ENCODE measurements at regions not wholly inside any gene's neighbourhood (a gene's known extent, or its start where the extent isn't known, plus 50 kb on each side); places are given as distances from the start of the nearest gene placed in this dataset.
"Not testable (repeated sequence)": the region's sequence is repeated elsewhere in the genome, so short reads cannot be mapped to it uniquely, and the experiment has no call there.

GRCh38 chr12:9469463-9469862 is 138.3 kb downstream of the KLRB1 start:
- not testable (repeated sequence) for H3K4me1 ChIP-seq (ENCODE audit: insufficient read depth, low read length); H3K9me3 ChIP-seq (ENCODE audit: low read depth, low read length); H3K27me3 ChIP-seq (ENCODE audit: insufficient read depth, low read length); H3K4me3 ChIP-seq (ENCODE audit: low read length)

DNA sequence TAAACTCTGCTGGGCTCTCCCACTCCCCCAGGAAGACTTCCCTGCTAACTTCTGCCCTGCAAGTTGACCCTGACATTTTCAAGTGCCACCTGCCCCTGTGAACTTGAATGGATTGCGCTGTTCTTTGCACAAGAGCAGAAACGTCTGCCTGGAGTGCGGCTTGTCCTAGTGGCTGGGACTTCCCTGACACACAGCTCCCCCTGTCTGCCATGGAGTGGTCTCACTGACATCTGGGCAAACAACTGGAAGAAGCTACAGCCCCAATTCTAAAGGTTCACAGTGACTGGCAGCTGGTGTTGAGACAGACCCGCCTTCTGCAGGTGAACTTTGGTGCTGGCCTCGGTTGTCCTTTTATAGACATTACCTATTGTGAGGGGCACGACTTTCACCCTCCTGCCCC is 138.7 kb downstream of the KLRB1 start:
- not testable (repeated sequence) for H3K9me3 ChIP-seq (ENCODE audit: low read depth, low read length); H3K4me3 ChIP-seq (ENCODE audit: low read length); H3K27me3 ChIP-seq (ENCODE audit: insufficient read depth, low read length); H3K4me1 ChIP-seq (ENCODE audit: insufficient read depth, low read length)

GRCh38 chr12:9468144-9468543 is 139.6 kb downstream of the KLRB1 start:
- not testable (repeated sequence) for H3K4me3 ChIP-seq (ENCODE audit: low read length); H3K4me1 ChIP-seq (ENCODE audit: insufficient read depth, low read length); H3K27me3 ChIP-seq (ENCODE audit: insufficient read depth, low read length); H3K9me3 ChIP-seq (ENCODE audit: low read depth, low read length)

DNA sequence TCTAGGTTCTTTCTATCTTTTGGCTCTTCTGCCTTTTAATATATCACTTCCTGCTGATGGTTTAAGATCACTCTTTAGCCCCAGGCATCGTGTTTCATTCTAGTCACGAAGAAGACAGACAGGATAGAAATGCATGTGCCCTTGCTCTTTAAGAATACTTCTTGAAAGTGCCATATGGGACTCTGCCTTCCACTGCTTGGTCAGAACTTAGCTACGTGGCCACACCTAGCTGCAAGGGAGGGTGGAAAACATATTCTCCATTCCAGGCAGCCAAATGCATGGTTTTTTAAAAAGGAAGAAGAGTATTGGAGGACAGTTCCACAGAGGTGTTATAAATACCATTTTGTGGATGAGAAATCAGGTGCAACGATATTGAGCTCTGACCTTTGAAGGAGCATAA is 143.3 kb downstream of the KLRB1 start:
- H3K4me1 ChIP-seq (ENCODE audit: insufficient read depth, low read length) = peaks cover 4% of the 10 kb centered on the region
- H3K27me3 ChIP-seq (ENCODE audit: insufficient read depth, low read length) = no peaks in the 10 kb centered on the region
- H3K4me3 ChIP-seq (ENCODE audit: low read length) = no peak overlapping the region
- no peaks in the 10 kb centered on the region for H3K9me3 ChIP-seq (ENCODE audit: low read depth, low read length)

DNA sequence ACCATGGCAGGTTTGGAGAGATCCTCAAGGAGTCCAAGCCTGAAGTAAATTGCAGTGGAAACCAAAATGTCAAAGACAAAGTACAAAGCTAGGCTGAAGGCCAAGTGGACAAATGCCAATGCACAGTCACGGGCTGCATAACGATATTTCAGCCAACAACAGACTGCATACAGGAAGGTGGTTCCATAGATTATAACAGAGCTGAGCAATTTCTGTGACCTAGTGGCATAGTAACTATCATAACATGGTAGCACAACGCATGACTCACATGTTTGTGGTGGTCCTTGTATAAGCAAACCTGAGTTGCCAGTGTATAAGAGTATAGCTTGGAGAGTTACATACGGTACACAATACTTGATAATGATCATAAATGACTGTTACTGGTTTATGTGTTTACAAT is 152.2 kb downstream of the KLRB1 start:
- not testable (repeated sequence) for H3K4me3 ChIP-seq (ENCODE audit: low read length); H3K4me1 ChIP-seq (ENCODE audit: insufficient read depth, low read length); H3K9me3 ChIP-seq (ENCODE audit: low read depth, low read length); H3K27me3 ChIP-seq (ENCODE audit: insufficient read depth, low read length)

- H3K4me1 ChIP-seq (ENCODE audit: insufficient read depth, low read length); H3K9me3 ChIP-seq (ENCODE audit: low read depth, low read length); H3K4me3 ChIP-seq (ENCODE audit: low read length); H3K27me3 ChIP-seq (ENCODE audit: insufficient read depth, low read length): not testable (repeated sequence)
These were observed 153.7 kb downstream of the KLRB1 start for GRCh38 chr12:9454021-9454420.

- H3K4me1 ChIP-seq (ENCODE audit: insufficient read depth, low read length) = peaks cover 12% of the 10 kb centered on the region
- not testable (repeated sequence) for H3K9me3 ChIP-seq (ENCODE audit: low read depth, low read length); H3K4me3 ChIP-seq (ENCODE audit: low read length); H3K27me3 ChIP-seq (ENCODE audit: insufficient read depth, low read length)
These were observed 157.6 kb downstream of the KLRB1 start for GRCh38 chr12:9450127-9450567.

- H3K4me1 ChIP-seq (ENCODE audit: insufficient read depth, low read length) = peaks cover 12% of the 10 kb centered on the region
- H3K9me3 ChIP-seq (ENCODE audit: low read depth, low read length); H3K27me3 ChIP-seq (ENCODE audit: insufficient read depth, low read length); H3K4me3 ChIP-seq (ENCODE audit: low read length): not testable (repeated sequence)
These were observed 158.0 kb downstream of the KLRB1 start for GRCh38 chr12:9449657-9450126.

DNA sequence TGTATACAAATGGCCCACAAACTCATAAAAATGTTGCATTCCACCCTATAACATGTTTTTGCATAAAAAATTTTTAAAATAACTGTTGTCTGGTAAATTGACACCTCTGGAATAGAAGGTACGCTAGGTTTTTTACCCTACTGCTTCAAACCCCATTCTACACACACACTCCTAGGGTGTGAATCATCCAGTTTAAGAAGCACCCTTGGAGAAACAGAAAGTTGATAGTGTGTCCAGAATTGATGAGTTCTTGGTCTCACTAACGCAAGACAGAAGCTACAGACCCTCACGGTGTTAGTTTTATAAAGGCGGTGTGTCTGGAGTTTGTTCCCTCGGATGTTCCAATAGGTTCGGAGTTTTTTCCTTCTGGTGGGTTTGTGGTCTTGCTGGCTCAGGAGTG is 158.5 kb downstream of the KLRB1 start:
- Histone ChIP-seq H3K27me3 (ENCODE audit: insufficient read depth, low read length) (no peaks in the 10 kb centered on the region), H3K9me3 (ENCODE audit: low read depth, low read length) (no peaks in the 10 kb centered on the region), H3K4me1 (ENCODE audit: insufficient read depth, low read length) (peaks cover 12% of the 10 kb centered on the region), H3K4me3 (ENCODE audit: low read length) (no peak overlapping the region)

GRCh38 chr12:9448648-9449047 is 159.1 kb downstream of the KLRB1 start:
- Histone ChIP-seq H3K4me3 (ENCODE audit: low read length) (peak overlapping the region; percentile 62), H3K4me1 (ENCODE audit: insufficient read depth, low read length) (peaks cover 12% of the 10 kb centered on the region)
- not testable (repeated sequence) for H3K27me3 ChIP-seq (ENCODE audit: insufficient read depth, low read length); H3K9me3 ChIP-seq (ENCODE audit: low read depth, low read length)

GRCh38 chr12:9447791-9448614 is 159.7 kb downstream of the KLRB1 start:
- not testable (repeated sequence) for H3K27me3 ChIP-seq (ENCODE audit: insufficient read depth, low read length); H3K9me3 ChIP-seq (ENCODE audit: low read depth, low read length)
- H3K4me3 ChIP-seq (ENCODE audit: low read length) = peak overlapping the region; percentile 62
- peaks cover 12% of the 10 kb centered on the region for H3K4me1 ChIP-seq (ENCODE audit: insufficient read depth, low read length)

DNA sequence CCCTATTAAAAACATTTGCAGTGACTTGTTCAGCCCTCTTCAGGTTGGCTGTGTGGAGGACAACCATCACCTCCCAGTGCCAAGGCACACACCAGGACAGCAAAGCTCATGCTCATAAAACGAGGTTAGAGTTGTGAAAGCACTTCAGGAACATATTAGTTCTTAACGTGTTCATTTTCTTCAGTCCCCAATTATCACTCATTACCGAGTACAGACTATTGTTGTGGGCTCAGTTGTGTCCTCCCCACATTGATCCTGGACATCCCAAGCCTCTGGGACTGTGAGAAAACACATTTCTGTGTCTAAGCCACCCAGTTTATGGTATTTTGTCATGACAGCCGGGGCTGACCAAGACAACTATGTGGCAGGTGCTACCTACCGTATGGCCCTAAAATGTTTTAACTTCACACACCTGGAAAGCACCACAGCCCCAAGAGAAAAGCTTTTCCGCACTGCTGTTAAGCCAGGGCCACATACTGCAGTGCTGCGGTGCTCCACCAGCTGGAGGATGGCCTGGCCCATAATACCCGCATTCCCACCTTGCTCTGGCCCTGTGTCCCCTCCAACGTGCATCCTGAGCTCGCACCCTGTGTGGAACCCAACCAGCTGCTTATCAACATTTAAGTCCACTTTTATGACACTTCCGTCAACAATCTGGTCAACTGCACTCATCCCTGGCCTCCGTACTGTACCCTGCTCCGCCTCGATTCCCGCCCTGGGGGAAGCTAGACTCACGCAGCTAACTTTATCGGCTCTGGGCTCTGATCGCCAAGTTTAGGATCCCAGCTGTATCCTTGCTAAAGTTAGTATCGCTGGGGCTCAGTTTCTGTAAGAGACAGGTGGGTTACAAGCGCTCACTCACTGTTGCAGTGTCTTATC is 160.6 kb downstream of the KLRB1 start:
- not testable (repeated sequence) for H3K9me3 ChIP-seq (ENCODE audit: low read depth, low read length); H3K27me3 ChIP-seq (ENCODE audit: insufficient read depth, low read length)
- Histone ChIP-seq H3K4me1 (ENCODE audit: insufficient read depth, low read length) (peaks cover 12% of the 10 kb centered on the region), H3K4me3 (ENCODE audit: low read length) (peak overlapping the region; percentile 62)

DNA sequence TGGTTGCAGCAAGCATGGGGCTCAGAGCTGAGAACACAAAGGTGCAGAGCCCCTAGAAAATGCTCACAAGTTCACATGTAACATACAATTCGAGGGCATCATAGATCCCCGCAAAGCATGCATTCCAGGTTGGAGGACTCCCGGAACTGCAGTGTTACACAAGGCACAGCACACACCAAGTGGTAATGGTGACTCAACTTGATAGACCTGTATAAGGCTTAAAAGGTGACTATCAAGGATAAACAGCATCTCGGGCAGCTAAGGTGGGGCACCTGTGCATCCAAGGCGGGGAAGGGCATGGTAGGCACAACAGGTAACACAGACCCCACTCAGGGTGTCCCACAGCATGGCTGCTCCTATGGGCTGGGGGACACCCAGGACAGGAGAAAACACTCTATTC is 167.3 kb downstream of the KLRB1 start:
- H3K27me3 ChIP-seq (ENCODE audit: insufficient read depth, low read length); H3K4me1 ChIP-seq (ENCODE audit: insufficient read depth, low read length); H3K4me3 ChIP-seq (ENCODE audit: low read length); H3K9me3 ChIP-seq (ENCODE audit: low read depth, low read length): not testable (repeated sequence)

- H3K4me1 ChIP-seq (ENCODE audit: insufficient read depth, low read length); H3K27me3 ChIP-seq (ENCODE audit: insufficient read depth, low read length); H3K9me3 ChIP-seq (ENCODE audit: low read depth, low read length); H3K4me3 ChIP-seq (ENCODE audit: low read length): not testable (repeated sequence)
These were observed 172.0 kb downstream of the KLRB1 start for GRCh38 chr12:9435682-9436081.

DNA sequence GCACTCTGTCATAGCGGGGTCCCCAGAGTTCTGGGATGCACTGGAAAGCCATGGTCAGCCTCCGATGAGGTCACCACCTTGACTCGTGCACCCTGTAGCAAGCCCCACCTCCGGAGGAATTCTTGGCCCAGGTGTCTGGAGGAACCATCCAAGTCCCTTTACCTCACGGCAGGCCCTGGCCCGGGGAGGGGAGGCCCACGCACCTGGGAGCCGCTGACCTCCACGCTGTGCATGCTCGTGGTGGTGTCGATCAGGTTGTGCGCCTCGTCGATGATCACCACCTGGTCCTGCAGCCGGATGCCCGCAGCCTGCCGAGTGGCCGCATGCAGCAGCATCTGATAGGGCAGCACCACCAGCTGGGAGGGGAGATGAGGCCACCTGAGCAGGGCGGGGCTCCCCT is 177.3 kb downstream of the KLRB1 start:
- H3K4me1 ChIP-seq (ENCODE audit: insufficient read depth, low read length); H3K4me3 ChIP-seq (ENCODE audit: low read length); H3K9me3 ChIP-seq (ENCODE audit: low read depth, low read length): not testable (repeated sequence)

DNA sequence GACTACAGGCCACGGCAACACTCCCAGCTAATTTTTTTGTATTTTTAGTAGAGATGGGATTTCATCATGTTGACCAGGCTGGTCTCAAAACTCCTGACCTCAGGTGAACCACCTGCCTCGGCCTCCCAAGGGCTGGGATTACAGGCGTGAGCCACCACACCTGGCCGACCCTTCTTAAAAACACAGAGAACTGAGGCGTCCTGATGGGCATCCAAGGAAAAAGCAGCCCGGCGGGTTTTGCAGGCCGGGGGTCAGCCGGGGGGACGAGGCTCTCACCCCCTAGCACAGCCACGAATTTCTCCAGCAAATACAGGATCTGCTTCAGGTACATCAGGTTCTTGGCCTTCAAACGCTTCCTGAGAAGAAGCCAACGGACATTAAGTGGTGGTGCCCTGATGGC is 178.9 kb downstream of the KLRB1 start:
- H3K9me3 ChIP-seq (ENCODE audit: low read depth, low read length); H3K4me1 ChIP-seq (ENCODE audit: insufficient read depth, low read length); H3K27me3 ChIP-seq (ENCODE audit: insufficient read depth, low read length); H3K4me3 ChIP-seq (ENCODE audit: low read length): not testable (repeated sequence)

More for the DNA sequence above, 177.3 kb downstream of the KLRB1 start:
- not testable (repeated sequence) for H3K27me3 ChIP-seq (ENCODE audit: insufficient read depth, low read length)

Data from mononuclear cell (primary cell).